H9 (cell line): ENCODE measurements at regions not wholly inside any gene's neighbourhood (a gene's known extent, or its start where the extent isn't known, plus 50 kb on each side); places are given as distances from the start of the nearest gene placed in this dataset.

ENCODE experiments used
- DNase-seq: peaks from one replicate; pipeline ENCODE4 v3.0.0-alpha.2; 2017
- H2AFZ ChIP-seq: one replicate; pipeline ENCODE4 v1.6.1; 2013; ENCODE audit warnings: mild to moderate bottlenecking, low read length, control low read depth, moderate library complexity
- H2AK5ac ChIP-seq: 2 replicates; pipeline ENCODE4 v1.6.1; 2013; ENCODE audit warnings: low read length, control low read depth, mixed read lengths; ENCODE audit not compliant: insufficient read length
- H2BK120ac ChIP-seq: one replicate; pipeline ENCODE4 v1.6.1; 2013; ENCODE audit warnings: low read depth, mild to moderate bottlenecking, low read length, control low read depth, inconsistent platforms; ENCODE audit not compliant: poor library complexity, severe bottlenecking
- H2BK12ac ChIP-seq: 2 replicates; pipeline ENCODE4 v1.6.1; 2013; ENCODE audit warnings: low read length, control low read depth, mixed read lengths, low read depth; ENCODE audit not compliant: insufficient read length
- H2BK15ac ChIP-seq: 2 replicates; pipeline ENCODE4 v1.6.1; 2013; ENCODE audit warnings: low read depth, low read length, control low read depth
- H2BK20ac ChIP-seq: one replicate; pipeline ENCODE4 v1.6.1; 2013; ENCODE audit warnings: low read depth, mild to moderate bottlenecking, low read length, control low read depth, inconsistent platforms; ENCODE audit not compliant: poor library complexity, severe bottlenecking
- H2BK5ac ChIP-seq: 2 replicates; pipeline ENCODE4 v1.6.1; 2013; ENCODE audit warnings: low read length, control low read depth, mixed read lengths; ENCODE audit not compliant: insufficient read length
- H3K14ac ChIP-seq: 2 replicates; pipeline ENCODE4 v1.6.1; 2013; ENCODE audit warnings: low read length, control low read depth; ENCODE audit not compliant: insufficient read depth
- H3K18ac ChIP-seq: 2 replicates; pipeline ENCODE4 v1.6.1; 2013; ENCODE audit warnings: low read depth, mild to moderate bottlenecking, mixed read lengths, low read length, control low read depth; ENCODE audit not compliant: insufficient read length
- H3K23ac ChIP-seq: 2 replicates; pipeline ENCODE4 v1.6.1; 2013; ENCODE audit warnings: low read length, control low read depth, mixed read lengths, low read depth; ENCODE audit not compliant: insufficient read length
- H3K23me2 ChIP-seq: 2 replicates; pipeline ENCODE4 v1.6.1; 2013; ENCODE audit warnings: low read depth, mild to moderate bottlenecking, mixed read lengths, low read length, control low read depth; ENCODE audit not compliant: insufficient read length, poor library complexity, severe bottlenecking
- H3K27ac ChIP-seq: 2 replicates; pipeline ENCODE4 v1.5.1; 2013; ENCODE audit warnings: low read length, control low read depth, mixed read lengths, low read depth; ENCODE audit not compliant: insufficient read length
- H3K27me3 ChIP-seq: 2 replicates; pipeline ENCODE4 v1.6.1; 2013; ENCODE audit warnings: low read length, control low read depth, inconsistent platforms; ENCODE audit not compliant: insufficient read depth
- H3K4ac ChIP-seq: 2 replicates; pipeline ENCODE4 v1.6.1; 2013; ENCODE audit warnings: low read depth, mild to moderate bottlenecking, control low read depth, inconsistent platforms, low read length, moderate library complexity
- H3K4me1 ChIP-seq: 2 replicates; pipeline ENCODE4 v1.6.1; 2013; ENCODE audit warnings: low read length, control low read depth, inconsistent platforms; ENCODE audit not compliant: insufficient read depth
- H3K4me2 ChIP-seq: 2 replicates; pipeline ENCODE4 v1.6.1; 2013; ENCODE audit warnings: low read length, control low read depth, mixed read lengths; ENCODE audit not compliant: insufficient read length, insufficient read depth
- H3K56ac ChIP-seq: 2 replicates; pipeline ENCODE4 v1.6.1; 2013; ENCODE audit warnings: low read depth, mild to moderate bottlenecking, mixed read lengths, low read length, control low read depth; ENCODE audit not compliant: insufficient read length
- H3K79me1 ChIP-seq: 2 replicates; pipeline ENCODE4 v1.6.1; 2013; ENCODE audit warnings: low read depth, mild to moderate bottlenecking, moderate library complexity, low read length, control low read depth, inconsistent platforms; ENCODE audit not compliant: insufficient read depth, poor library complexity, severe bottlenecking
- H3K79me2 ChIP-seq: 2 replicates; pipeline ENCODE4 v1.6.1; 2013; ENCODE audit warnings: low read length, control low read depth, inconsistent platforms; ENCODE audit not compliant: insufficient read depth
- H3K9ac ChIP-seq: 2 replicates; pipeline ENCODE4 v1.6.1; 2013; ENCODE audit warnings: low read length, control low read depth, mixed read lengths; ENCODE audit not compliant: insufficient read length; ENCODE audit errors: extremely low read depth
- H3K9me3 ChIP-seq: one replicate; pipeline ENCODE4 v1.6.1; 2013; ENCODE audit warnings: low read depth, low read length, inconsistent platforms; ENCODE audit not compliant: control insufficient read depth
- H3T11ph ChIP-seq: one replicate; pipeline ENCODE4 v1.6.1; 2013; ENCODE audit warnings: mild to moderate bottlenecking, low read length, control low read depth, inconsistent platforms
- H4K20me1 ChIP-seq: one replicate; pipeline ENCODE4 v1.6.1; 2013; ENCODE audit not compliant: control insufficient read depth, insufficient read length, insufficient read depth
- H4K5ac ChIP-seq: 2 replicates; pipeline ENCODE4 v1.6.1; 2013; ENCODE audit warnings: low read depth, mild to moderate bottlenecking, mixed read lengths, low read length, control low read depth; ENCODE audit not compliant: insufficient read length
- H4K8ac ChIP-seq: replicated peaks from 2 replicates; pipeline ENCODE4 v1.6.1; 2013; ENCODE audit warnings: low read length, control low read depth, mixed read lengths, low read depth; ENCODE audit not compliant: insufficient read length
- H4K91ac ChIP-seq: 2 replicates; pipeline ENCODE4 v1.6.1; 2013; ENCODE audit warnings: low read depth, mild to moderate bottlenecking, moderate library complexity, mixed read lengths, low read length, control low read depth; ENCODE audit not compliant: insufficient read length
- H3K27ac Mint-ChIP-seq, 3 experiments: 2 replicates in 2 of 3; 3 replicates in 1 of 3; pipeline ENCODE4 v1.8.0; 2020 to 2021; ENCODE audit warnings: mixed read lengths in 3 of 3, mild to moderate bottlenecking in 1 of 3, moderate library complexity in 1 of 3
- H3K27me3 Mint-ChIP-seq: 2 replicates; pipeline ENCODE4 v1.8.0; 2021; ENCODE audit warnings: low read depth, mild to moderate bottlenecking, moderate library complexity, mixed read lengths
- H3K36me3 Mint-ChIP-seq, 3 experiments: 2 replicates in 2 of 3; 3 replicates in 1 of 3; pipeline ENCODE4 v1.8.0; 2020 to 2021; ENCODE audit warnings: low read depth in 3 of 3, mixed read lengths in 3 of 3; ENCODE audit not compliant: insufficient read depth in 1 of 3
- H3K4me1 Mint-ChIP-seq, 2 experiments: 2 replicates each; pipeline ENCODE4 v1.8.0; 2020; ENCODE audit warnings: mixed read lengths in 2 of 2
- H3K4me3 Mint-ChIP-seq, 2 experiments: 2 replicates in 1 of 2; 3 replicates in 1 of 2; pipeline ENCODE4 v1.8.0; 2020 to 2021; ENCODE audit warnings: mild to moderate bottlenecking in 2 of 2, mixed read lengths in 2 of 2, moderate library complexity in 1 of 2
- H3K9me3 Mint-ChIP-seq, 2 experiments: 2 replicates in 1 of 2; 3 replicates in 1 of 2; pipeline ENCODE4 v1.8.0; 2020; ENCODE audit warnings: mild to moderate bottlenecking in 2 of 2, mixed read lengths in 2 of 2, moderate library complexity in 1 of 2
- WGBS: extraction: QIAGEN DNeasy Blood & Tissue Kit; methylation state at CpG from one replicate; pipeline ENCODE4 v1.1.7; 2013; ENCODE audit warnings: missing lambda C conversion rate, low lambda C conversion rate, mixed read lengths; ENCODE audit not compliant: insufficient read length; ENCODE audit errors: extremely low coverage; 5-methylcytosine and 5-hydroxymethylcytosine counted together
- TF ChIP-seq, protein P1 (sequence below): fragments of 200-600 bp; sonication (generic); conservative IDR thresholded peaks from 3 replicates; pipeline ENCODE4 v1.8.0; 2021; ENCODE audit warnings: antibody characterized with exemption, mild to moderate bottlenecking

- Mint-ChIP-seq H3K9me3 (peaks cover 5 to 7% of the 10 kb centered on the region in 2 experiments; a peak in 3 of 5 replicates), H3K27me3 (peaks cover 1% of the 10 kb centered on the region; the same call in 1 of the 2 replicates), H3K36me3 (no peaks in the 10 kb centered on the region; a peak in 1 of 7 replicates), H3K4me1 (peaks cover 11 to 16% of the 10 kb centered on the region in 2 experiments), H3K27ac (no peak overlapping the region), H3K4me3 (no peak overlapping the region)
- Histone ChIP-seq H3K14ac (no peak overlapping the region), H3K56ac (no peak overlapping the region), H3K27ac (no peak overlapping the region), H3K4me2 (no peak overlapping the region), H4K91ac (no peak overlapping the region), H2BK20ac (no peak overlapping the region), H4K5ac (no peak overlapping the region), H2BK15ac (no peak overlapping the region), H3K79me2 (no peaks in the 10 kb centered on the region), H2AFZ (no peak overlapping the region), H3K4ac (no peak overlapping the region), H3K23ac (no peak overlapping the region), H3K79me1 (no peaks in the 10 kb centered on the region), H4K8ac (no peak overlapping the region), H2AK5ac (no peak overlapping the region), H3K18ac (no peak overlapping the region), H3K27me3 (no peaks in the 10 kb centered on the region), H3K23me2 (no peaks in the 10 kb centered on the region), H3K9ac (no peak overlapping the region), H2BK5ac (no peak overlapping the region), H3T11ph (no peak overlapping the region), H3K9me3 (no peaks in the 10 kb centered on the region), H2BK120ac (no peak overlapping the region), H4K20me1 (no peaks in the 10 kb centered on the region), H2BK12ac (no peak overlapping the region), H3K4me1 (no peaks in the 10 kb centered on the region)
- DNase-seq = no peak
- WGBS = no CpG with 5 or more reads among the region's 1 CpG
- TF ChIP-seq, protein P1, sequence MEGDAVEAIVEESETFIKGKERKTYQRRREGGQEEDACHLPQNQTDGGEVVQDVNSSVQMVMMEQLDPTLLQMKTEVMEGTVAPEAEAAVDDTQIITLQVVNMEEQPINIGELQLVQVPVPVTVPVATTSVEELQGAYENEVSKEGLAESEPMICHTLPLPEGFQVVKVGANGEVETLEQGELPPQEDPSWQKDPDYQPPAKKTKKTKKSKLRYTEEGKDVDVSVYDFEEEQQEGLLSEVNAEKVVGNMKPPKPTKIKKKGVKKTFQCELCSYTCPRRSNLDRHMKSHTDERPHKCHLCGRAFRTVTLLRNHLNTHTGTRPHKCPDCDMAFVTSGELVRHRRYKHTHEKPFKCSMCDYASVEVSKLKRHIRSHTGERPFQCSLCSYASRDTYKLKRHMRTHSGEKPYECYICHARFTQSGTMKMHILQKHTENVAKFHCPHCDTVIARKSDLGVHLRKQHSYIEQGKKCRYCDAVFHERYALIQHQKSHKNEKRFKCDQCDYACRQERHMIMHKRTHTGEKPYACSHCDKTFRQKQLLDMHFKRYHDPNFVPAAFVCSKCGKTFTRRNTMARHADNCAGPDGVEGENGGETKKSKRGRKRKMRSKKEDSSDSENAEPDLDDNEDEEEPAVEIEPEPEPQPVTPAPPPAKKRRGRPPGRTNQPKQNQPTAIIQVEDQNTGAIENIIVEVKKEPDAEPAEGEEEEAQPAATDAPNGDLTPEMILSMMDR = no peak
These were observed 212.8 kb downstream of the SUDS3 start for GRCh38 chr12:118589162-118589561.
